ENCODE measurements at regions not wholly inside any gene's neighbourhood (a gene's known extent, or its start where the extent isn't known, plus 50 kb on each side); places are given as distances from the start of the nearest gene placed in this dataset.

DNA sequence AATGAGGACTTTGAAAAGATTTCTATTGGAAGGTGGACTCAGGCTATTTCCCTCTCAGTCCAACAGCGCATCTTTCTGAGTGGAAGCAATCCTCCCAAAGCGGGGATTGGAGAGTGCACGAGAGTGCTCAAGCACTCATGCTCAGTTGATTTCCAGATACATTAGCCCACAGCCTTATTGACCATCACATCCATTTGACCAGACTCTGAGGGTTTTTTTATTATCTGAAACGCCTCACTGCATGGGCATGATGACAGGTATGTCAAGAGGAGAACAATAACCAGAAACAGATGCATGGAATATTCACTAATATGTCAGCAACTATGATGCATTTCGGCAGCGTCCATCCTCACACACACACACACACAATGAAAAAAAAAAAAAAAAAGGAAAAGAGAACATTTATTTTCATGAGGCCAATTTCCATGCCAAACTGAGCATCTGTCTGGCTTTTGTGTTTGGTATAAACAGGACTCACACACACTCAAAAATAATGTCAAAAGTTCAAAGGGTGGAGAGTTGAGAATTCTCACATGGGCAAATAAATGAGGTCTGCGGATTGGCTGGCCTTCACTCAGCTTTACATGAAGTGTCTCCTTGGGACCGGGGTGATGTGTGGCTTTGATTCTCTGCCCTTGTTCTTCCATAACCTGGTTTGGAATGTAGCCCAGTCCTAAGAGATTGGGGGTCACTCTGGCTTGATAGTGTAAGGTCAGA is 371.6 kb downstream of the MCTP2 start:
- no peak for DNase-seq (ENCODE audit: extremely low read depth in 1 of 2, low read depth in 1 of 2)

DNA sequence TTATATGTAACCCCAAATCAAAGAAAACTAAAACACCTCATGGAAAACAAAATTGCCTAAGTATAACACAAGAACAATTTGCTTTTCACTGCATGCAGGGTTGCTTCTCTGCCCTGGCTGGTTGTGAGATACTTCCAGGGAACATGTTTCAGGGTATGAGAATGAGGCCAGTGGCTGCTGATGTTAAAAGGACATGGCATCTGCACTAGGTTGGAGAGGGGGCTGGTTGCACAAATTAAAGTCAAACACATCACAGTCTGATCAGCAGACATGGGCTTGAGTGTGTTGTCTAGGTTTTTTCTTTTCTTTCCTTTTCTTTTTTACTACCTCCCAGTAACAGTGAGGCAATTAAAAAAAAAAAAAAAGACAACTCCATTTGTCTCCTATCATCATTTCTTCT is 374.9 kb downstream of the MCTP2 start:
- no peak for DNase-seq (ENCODE audit: extremely low read depth in 1 of 2, low read depth in 1 of 2)

DNA sequence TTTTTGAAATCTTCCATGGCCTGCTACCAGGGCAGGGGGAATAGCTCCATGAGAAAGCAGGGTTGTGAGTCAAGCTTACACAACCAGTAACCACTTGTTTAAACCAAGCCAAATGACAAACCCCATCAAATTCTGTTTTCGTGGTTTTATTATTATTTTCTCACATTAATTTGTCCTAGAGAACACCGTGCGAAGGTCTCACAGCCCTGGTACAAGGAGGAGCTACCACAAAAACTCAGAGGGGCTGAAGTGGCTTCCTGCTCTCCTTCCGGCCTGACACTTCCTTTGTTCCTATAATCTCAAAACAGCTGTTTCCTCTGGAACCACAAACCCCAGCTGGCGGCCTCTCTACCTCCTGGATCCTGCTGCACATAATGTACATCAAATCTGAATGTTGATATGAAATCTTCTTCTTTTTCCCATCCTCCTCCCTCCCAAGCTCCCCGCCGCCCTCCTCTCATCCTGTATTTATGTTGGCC is 375.9 kb downstream of the MCTP2 start:
- no peak for DNase-seq (ENCODE audit: extremely low read depth in 1 of 2, low read depth in 1 of 2)

DNA sequence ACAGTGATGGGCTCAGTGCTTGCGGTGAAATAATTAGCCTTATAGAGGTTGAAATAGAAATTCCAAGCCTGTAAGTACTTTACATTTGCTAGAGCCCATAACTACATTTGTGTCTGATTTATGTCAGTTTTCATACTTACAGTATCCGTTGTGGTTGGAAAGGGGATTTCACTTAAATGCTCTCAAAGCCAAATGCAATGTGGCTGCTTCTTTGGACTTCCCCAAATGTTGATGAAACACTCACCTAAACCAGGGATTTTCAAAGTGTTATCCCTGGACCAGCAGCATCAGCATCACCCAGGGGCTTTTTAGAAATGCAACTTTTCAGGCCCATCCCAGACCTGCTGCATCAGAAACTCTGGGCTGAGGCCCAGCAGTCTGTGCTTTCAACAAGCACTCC is 378.7 kb downstream of the MCTP2 start:
- no peak for DNase-seq (ENCODE audit: extremely low read depth in 1 of 2, low read depth in 1 of 2)

DNA sequence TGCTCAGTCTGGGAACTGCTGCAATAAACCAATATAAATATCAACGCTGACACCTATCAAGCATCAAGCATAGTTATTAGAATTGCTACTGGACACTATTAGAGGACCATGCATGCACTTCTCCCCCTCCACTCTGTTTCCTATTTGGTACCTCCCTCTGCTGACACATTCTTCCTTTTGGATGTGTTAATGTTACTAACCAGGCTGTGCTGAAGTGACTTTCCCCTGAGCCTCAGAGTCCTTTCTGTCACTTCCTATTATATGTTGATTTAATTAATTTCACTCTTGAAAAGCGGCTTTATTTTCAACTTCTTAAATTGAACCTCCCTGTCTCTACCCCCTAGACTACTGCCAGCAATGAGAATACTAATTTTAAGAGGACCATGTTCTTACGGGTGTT is 379.1 kb downstream of the MCTP2 start:
- no peak for DNase-seq (ENCODE audit: extremely low read depth in 1 of 2, low read depth in 1 of 2)

DNA sequence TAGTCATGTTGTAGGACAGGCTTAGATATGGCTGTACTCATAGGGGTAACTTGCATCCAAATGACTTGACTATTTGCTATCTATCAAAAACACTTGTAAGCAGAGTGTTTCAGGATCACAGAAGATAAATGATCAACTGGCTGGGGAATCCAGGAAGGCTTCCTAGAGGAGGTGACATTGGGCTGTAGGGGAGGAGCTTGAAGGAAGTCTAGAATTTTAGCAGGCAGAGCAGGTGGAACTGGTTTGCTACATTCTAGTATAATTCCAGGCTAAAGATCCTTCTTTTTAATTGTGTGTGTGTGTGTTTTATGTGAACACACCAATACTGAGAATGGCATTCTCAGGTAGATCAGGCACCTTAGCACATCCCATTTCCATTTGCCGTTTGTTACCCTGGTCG is 380.3 kb downstream of the MCTP2 start:
- DNase-seq (ENCODE audit: extremely low read depth in 1 of 2, low read depth in 1 of 2): no peak

DNA sequence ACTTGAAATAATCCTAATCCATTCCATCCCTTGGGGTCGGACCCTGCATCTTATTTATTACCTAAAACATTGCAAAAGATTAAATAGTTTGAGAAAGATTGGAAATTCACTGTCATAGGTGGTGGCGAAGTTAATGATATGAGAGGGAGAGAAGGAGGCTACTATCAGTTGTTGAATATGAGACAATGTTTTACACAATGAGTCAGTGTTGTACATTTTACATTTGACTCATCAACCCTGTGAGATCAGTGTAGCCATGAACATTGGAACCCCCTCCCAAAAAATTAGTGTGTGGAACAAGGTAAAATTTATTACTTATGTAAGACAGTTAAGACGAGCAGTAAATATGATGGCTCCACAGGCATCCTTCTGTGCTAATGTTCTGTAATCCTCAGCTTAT is 384.3 kb downstream of the MCTP2 start:
- no peak for DNase-seq (ENCODE audit: extremely low read depth in 1 of 2, low read depth in 1 of 2)

DNA sequence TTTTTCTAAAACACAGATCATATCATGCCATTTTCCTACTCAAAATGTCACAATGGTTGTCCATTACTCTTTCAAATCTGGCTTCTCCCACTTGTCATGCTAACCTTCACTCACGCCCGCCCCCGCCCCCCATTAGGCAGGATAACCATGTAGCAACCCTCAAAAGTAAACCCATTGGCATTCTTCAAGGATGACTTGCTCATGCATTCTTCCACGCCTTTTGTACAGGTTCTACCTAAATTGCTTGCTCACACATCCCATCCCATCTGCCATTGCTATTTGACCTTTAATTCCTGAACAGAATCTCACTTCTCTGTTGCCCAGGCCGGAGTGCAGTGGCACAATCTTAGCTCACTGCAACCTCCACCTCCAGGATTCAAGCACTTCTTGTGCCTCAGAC is 389.3 kb downstream of the MCTP2 start:
- DNase-seq (ENCODE audit: extremely low read depth in 1 of 2, low read depth in 1 of 2): no peak

DNA sequence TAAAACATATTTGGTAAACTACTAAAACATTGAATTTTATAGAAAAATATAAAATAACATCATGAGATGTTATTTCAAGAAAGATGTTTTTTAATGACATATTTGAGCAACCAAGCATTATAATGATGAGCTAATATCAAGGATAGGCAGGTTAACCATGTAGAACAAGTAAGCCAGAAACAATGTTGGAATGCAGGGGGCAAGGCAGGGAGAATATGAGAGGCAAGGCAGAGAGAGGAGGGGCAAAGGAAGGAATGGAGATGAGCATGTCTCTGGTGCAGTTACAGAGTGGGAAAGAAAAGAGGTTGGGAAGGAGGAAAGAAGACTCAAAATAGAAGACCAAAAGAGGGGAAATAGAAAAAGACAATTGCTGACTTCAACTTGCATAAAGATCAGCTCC is 390.4 kb downstream of the MCTP2 start:
- DNase-seq (ENCODE audit: extremely low read depth in 1 of 2, low read depth in 1 of 2): no peak

DNA sequence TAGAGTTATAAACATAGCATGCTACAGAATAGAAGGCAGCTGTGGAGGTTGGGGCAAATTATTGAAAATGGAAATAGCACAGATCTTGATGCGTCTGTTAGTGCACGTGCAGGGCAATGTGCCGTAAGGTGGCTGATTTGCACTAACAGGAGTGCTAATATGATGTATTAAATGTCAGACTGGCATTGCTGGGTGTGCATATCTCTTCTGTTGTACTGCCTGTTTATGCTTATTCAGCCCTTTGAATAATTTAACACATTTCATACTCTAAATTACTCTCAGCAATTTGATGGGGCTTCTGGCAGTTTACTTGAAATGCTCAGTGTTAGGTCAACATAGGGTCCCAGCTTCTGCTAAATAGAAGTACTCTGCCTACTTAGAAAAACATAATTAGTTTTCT is 395.6 kb downstream of the MCTP2 start:
- no peak for DNase-seq (ENCODE audit: extremely low read depth in 1 of 2, low read depth in 1 of 2)

DNA sequence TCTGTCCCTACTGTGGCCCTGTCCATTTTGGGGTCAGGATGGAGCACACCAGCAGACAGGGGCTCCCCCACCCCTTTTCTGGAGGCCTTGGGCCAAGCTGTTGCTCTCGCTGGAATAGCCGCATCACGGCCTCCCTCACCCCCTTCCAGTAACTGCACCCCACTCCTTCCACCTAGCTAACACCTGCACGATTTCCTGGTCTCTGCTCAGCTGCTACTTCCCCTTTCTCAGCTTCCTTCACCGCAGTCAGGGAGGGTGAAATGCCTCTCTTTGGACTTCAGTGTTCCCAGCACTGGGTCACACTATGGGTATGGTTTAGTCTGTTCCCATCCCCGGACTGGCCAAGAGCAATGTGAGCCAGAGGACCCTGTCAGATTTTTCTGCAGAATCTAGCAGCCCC is 400.2 kb downstream of the MCTP2 start:
- DNase-seq (ENCODE audit: extremely low read depth in 1 of 2, low read depth in 1 of 2): no peak

DNA sequence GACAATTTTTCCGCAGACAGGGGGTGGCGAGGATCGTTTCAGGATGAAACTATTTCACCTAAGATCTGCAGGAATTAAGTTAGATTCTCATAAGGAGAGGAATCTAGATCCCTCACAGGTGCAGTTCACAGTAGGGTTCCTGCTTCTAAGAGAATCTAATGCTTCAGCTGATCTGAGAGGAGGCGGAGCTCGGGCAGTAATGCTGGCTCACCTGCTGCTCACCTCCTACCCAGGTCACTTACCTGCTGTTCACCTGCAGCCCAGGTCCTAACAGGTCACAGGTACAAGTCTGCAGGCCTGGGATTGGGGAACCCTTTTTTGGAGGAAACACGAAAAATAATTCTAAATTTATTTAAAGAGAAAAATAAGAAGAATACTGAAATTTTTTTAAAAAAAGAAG is 406.8 kb downstream of the MCTP2 start:
- no peak for DNase-seq (ENCODE audit: extremely low read depth in 1 of 2, low read depth in 1 of 2)

DNA sequence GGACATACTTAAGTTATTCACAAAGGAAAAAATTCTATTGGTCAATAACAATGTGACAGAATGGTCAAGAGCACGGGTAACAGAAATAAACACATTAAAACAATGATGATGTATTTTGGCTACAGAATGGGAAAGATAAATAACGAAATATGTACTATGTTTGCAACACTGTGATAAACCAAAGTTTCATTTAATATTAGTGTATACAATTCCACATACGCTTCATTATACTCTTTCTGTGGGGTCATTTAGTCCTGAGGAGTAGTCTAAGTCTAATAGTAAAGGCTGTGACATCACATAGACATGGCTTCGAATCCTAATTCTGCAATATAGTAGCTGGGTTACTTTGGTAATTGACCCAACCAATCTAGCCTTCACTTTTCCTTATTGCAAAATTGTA is 408.3 kb downstream of the MCTP2 start:
- no peak for DNase-seq (ENCODE audit: extremely low read depth in 1 of 2, low read depth in 1 of 2)

DNA sequence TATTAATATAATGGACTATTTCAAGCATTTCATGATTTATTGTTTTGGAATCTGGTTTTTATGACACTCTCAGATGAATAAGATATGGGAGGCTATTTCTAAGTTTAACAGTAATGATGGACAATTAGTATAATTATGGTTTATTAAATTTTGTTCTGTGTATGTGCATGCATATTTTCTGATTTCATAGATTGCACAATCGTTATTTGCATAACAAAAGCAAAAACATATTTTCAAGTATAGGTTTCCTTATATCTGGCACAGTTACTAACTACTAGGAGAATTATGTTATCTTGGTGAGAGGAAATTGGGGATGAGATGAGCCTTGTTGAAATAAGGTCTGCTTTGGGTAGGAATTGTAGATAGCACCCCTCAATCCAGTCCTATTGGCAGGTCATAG is 413.1 kb downstream of the MCTP2 start:
- DNase-seq (ENCODE audit: extremely low read depth in 1 of 2, low read depth in 1 of 2): no peak

DNA sequence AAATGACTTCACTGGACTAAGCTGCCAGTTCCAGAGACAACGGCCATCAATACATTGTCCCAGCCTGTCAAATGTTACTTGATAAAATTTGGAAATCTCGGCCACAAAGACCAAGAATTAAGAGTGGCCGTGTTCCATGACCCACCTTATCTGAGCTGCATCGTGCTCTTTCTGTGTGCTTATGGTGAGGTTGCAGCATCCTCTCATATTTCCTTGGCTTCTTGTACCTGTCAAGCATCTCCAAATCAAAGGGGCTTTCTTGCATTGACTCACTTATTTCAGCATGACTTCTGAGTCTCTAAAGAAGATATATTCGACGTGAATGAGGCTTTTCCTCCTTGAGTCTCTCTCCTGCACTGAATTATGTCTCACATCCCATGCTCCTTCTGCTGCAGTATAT is 421.7 kb downstream of the MCTP2 start:
- no peak for DNase-seq (ENCODE audit: extremely low read depth in 1 of 2, low read depth in 1 of 2)

DNA sequence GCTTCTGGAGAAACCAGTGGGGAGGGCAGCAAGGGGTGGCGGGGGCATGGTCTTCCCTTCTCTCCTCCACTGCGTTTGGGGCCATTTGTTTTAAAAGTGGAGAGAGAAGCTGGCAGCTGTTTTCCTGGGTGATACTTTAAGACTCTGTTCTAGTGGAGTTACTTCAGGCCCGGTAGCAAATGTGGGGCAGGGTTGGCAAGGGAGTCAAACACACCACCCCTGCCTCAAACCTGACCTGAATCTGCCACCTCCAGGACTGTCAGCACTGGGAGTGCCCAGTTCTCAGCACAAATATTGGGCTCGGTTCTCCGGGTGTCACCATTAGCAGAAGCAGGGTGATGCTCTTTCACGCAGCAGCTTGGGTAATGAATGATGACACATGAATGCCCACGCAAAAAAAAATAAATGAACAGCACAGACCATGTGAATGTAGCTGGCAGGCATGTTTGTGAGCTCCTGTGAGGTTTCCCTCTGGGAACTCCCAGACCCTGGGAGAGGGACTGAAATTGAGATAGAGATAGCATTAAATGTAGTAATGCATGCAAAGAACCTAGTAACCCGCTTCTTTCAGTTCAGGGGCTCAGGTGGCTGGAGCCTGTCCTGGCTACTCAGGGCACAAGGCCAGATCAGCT is 424.0 kb downstream of the MCTP2 start:
- DNase-seq (ENCODE audit: extremely low read depth in 1 of 2, low read depth in 1 of 2): no peak

DNA sequence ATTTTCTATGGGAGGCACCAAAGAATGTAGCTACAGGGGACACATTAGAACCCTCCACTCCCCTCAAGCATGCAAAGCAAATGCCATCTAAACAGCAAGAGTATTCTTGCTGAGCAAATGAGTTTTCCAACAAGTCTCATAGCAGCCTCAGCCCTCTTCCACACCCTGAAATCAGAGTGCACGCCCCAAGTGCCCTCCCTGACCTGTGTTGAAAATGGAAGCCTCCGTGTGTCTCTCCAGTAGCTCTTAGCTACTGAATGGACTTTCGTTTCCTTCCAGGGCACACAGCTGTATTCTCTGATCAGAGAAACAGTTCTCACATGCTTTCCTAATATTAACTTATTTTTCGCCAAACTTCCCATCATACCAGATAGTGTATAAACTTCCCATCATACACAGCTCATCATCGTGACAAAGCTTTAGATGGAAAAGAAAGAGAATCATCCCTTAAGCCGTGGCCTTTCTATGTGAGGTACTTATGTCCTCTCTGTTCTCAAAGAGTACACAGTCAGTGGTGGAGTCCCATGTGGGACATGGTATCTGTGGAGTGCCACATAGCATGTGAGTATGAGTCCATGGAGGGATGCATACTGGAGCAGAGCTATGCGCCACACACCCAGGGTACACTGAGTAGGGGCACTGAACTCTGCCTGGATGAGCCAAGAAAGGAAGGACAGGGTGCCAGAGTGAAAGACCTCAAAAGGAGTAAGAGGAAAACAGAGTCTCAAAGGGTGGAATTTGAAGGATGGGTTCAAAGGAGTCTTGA is 434.5 kb downstream of the MCTP2 start:
- no peak for DNase-seq (ENCODE audit: extremely low read depth in 1 of 2, low read depth in 1 of 2)

DNA sequence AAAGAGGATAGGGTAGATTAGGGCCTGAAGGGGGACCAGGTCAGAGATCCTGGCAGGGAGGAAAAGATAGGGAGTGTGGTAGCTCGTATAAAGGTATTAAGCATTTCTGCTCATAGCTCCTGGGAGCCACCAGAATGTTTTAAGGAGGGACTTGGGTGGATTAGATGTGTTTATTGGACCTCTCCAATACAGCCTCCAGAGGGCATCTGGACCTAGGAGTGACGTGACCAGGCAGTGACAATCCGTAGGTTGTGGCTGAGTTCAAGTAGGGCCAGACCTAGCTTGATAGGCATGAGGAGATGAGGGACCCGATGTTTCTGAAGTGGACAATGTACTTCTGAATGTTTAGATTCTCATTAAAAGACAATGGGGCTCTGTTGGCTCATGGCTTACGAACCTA is 435.2 kb downstream of the MCTP2 start:
- no peak for DNase-seq (ENCODE audit: extremely low read depth in 1 of 2, low read depth in 1 of 2)

DNA sequence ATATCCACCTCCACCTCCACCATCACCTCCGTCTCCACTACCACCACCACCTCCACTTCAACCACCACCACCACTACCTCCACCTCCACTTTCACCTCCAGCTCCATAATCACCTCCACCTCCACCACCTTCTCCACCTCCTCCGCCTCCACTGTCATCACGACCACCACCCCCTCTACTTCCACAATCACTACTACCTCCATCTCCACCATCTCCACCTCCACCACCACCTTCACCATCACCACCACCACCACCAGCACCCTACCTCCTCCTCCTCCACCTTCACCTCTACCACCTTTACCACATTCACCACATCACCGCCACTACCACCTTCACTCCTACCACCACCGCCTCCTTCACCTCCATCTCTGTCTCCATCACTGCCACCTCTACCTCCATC is 435.7 kb downstream of the MCTP2 start:
- no peak for DNase-seq (ENCODE audit: extremely low read depth in 1 of 2, low read depth in 1 of 2)

DNA sequence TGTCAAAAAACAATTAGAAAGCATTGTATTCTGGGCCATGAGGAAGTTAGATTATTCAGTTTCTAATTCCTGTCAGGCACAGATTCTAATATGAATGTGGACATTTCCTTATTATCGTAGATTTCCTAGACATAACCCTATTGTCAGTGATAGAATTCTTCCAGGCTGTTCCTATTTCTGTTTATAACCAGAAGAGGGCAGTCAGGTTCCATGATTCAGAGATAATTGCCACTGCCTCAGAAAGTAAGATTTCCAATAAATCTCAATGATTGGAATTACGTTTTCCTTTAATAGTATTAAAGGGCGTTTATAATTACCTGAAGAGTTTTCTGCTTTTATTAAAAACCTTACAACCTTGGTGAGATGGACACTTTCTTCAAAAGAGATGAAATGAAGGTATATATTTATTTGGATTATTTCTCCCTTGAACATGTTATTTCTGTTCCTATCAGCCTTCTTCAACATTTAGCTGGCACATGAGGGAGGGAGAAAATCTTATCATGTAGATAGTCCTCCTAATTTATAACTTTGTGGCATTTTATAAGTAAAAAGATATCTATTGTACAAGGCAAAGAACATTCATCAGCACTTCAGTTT is 439.2 kb downstream of the MCTP2 start:
- DNase-seq (ENCODE audit: extremely low read depth in 1 of 2, low read depth in 1 of 2): no peak

DNA sequence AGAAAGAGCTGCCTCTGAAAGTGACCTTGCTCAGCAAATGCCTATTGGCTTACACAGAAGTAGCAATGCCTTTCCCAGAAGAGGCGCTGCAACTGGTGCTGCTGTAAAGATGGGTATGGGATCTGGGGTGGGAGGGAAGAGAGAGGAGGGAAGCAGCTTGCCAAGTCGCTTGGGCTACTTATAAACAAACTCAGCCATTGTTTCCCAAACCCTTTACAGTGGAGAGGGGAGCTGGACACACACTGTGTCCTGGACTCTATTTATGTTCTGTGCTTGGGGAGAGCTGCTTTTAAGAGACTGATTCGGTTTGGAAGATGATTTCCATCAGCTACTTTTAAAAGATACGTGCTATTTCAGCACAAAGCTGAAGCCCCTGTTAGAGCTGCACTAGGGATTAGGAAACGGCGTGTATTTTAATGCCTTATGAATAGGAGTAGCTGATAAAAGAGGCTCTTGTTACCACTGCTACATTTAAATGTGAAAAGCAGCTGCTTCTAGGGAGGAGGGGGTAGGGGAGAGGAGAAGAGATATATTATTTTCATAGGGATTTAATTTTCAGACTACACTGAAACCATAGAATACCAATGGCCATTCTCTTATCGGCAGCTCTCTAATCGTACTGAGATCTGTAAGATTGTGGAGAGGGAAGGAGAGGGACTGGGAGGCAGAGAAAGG is 440.6 kb downstream of the MCTP2 start:
- DNase-seq (ENCODE audit: extremely low read depth in 1 of 2, low read depth in 1 of 2): no peak

All from activated CD8-positive, alpha-beta memory T cell treated with anti-CD3 and anti-CD28 coated beads for 1 hour (primary cell).